ENCODE measurements at regions not wholly inside any gene's neighbourhood (a gene's known extent, or its start where the extent isn't known, plus 50 kb on each side); places are given as distances from the start of the nearest gene placed in this dataset.

- TF ChIP-seq REST (IDR thresholded peaks at IDR 0.05; ENCODE audit: low read depth) (no peak), TAF1 (IDR thresholded peaks at IDR 0.05; ENCODE audit: low read depth) (no peak), EGR1 (IDR thresholded peaks at IDR 0.05) (no peak), EP300 (IDR thresholded peaks at IDR 0.05; ENCODE audit: borderline replicate concordance) (no peak)
These were observed 128.5 kb upstream of the ERRFI1 start for GRCh38 chr1:8154621-8155052.

Measured in Ishikawa (cell line).